IMR-90 (cell line): ENCODE measurements at regions not wholly inside any gene's neighbourhood (a gene's known extent, or its start where the extent isn't known, plus 50 kb on each side); places are given as distances from the start of the nearest gene placed in this dataset.

Experiments
- ATAC-seq: fragments of 200-7000 bp; cut with Tn5 transposase; 2 replicates; pipeline ENCODE4 v1.9.1; 2020; ENCODE audit warnings: low read depth, mild to moderate bottlenecking, moderate library complexity
- BruUV-seq: library from RNA; stranded (reverse); fragments of 400-500 nt; replicated peaks from 2 replicates; lab custom pipeline; 2021; lab: Mats Ljungman, UMichigan
- CTCF ChIA-PET: fragments of 300-600 bp; formaldehyde crosslinking; extraction: SDS; loops from one replicate; lab custom pipeline; 2021; ENCODE audit warnings: antibody characterized with exemption; lab: Yijun Ruan, JAX
- POLR2A ChIA-PET: fragments of 300-600 bp; sonication (Branson Sonifier 250); formaldehyde crosslinking; loops from one replicate; lab custom pipeline; 2022; ENCODE audit warnings: antibody characterized with exemption; ENCODE audit not compliant: unreplicated experiment; lab: Charles Lee
- DNase-seq: peaks from one replicate; pipeline ENCODE4 v3.0.0; 2013
- H2AFZ ChIP-seq: replicated peaks from 2 replicates; pipeline ENCODE3; 2013; ENCODE audit warnings: low read length, mild to moderate bottlenecking; ENCODE audit not compliant: poor library complexity
- H2AK5ac ChIP-seq: 2 replicates; pipeline ENCODE4 v1.6.1; 2013; ENCODE audit warnings: low read depth, low read length, inconsistent platforms
- H2AK9ac ChIP-seq: replicated peaks from 2 replicates; pipeline ENCODE3; 2013; ENCODE audit warnings: mild to moderate bottlenecking, low read depth, low read length, moderate library complexity; ENCODE audit not compliant: poor library complexity
- H2BK120ac ChIP-seq: 2 replicates; pipeline ENCODE4 v1.6.1; 2013; ENCODE audit warnings: low read depth, low read length, inconsistent platforms
- H2BK15ac ChIP-seq: 3 replicates; pipeline ENCODE4 v1.6.1; 2013; ENCODE audit warnings: low read depth, low read length, inconsistent platforms
- H2BK20ac ChIP-seq: 2 replicates; pipeline ENCODE4 v1.6.1; 2013; ENCODE audit warnings: low read depth, mild to moderate bottlenecking, inconsistent platforms, low read length, moderate library complexity
- H2BK5ac ChIP-seq: 2 replicates; pipeline ENCODE4 v1.6.1; 2013; ENCODE audit warnings: mild to moderate bottlenecking, low read depth, low read length, inconsistent platforms; ENCODE audit not compliant: poor library complexity, severe bottlenecking
- H3K14ac ChIP-seq: replicated peaks from 2 replicates; pipeline ENCODE4 v1.6.1; 2013; ENCODE audit warnings: low read depth, low read length, inconsistent platforms
- H3K18ac ChIP-seq: 2 replicates; pipeline ENCODE4 v1.6.1; 2013; ENCODE audit warnings: low read depth, low read length, control low read depth
- H3K23ac ChIP-seq: 2 replicates; pipeline ENCODE4 v1.6.1; 2013; ENCODE audit warnings: low read depth, low read length, inconsistent platforms
- H3K27ac ChIP-seq: 2 replicates; pipeline ENCODE4 v1.5.1; 2013; ENCODE audit warnings: mild to moderate bottlenecking, control low read depth, low read length; ENCODE audit not compliant: insufficient read depth
- H3K27me3 ChIP-seq: 2 replicates; pipeline ENCODE4 v1.6.1; 2013; ENCODE audit warnings: low read length; ENCODE audit not compliant: control insufficient read depth, insufficient read depth
- H3K36me3 ChIP-seq: 2 replicates; pipeline ENCODE4 v1.6.1; 2013; ENCODE audit warnings: low read length, mixed read lengths; ENCODE audit not compliant: control insufficient read depth, insufficient read depth
- H3K4ac ChIP-seq: 2 replicates; pipeline ENCODE4 v1.6.1; 2013; ENCODE audit warnings: low read depth, low read length, inconsistent platforms
- H3K4me1 ChIP-seq: 2 replicates; pipeline ENCODE4 v1.6.1; 2013; ENCODE audit warnings: low read length, mixed read lengths; ENCODE audit not compliant: control insufficient read depth, insufficient read depth
- H3K4me2 ChIP-seq: 2 replicates; pipeline ENCODE4 v1.6.1; 2013; ENCODE audit warnings: low read depth, mild to moderate bottlenecking, control low read depth, low read length, moderate library complexity
- H3K4me3 ChIP-seq: 2 replicates; pipeline ENCODE4 v1.5.1; 2013; ENCODE audit warnings: low read depth, mild to moderate bottlenecking, control low read depth, low read length, moderate library complexity; ENCODE audit not compliant: insufficient read depth
- H3K56ac ChIP-seq: 2 replicates; pipeline ENCODE4 v1.6.1; 2013; ENCODE audit warnings: low read length, inconsistent platforms; ENCODE audit not compliant: insufficient read depth; ENCODE audit errors: extremely low read depth
- H3K79me1 ChIP-seq, 2 experiments: 2 replicates each; pipeline ENCODE4 v1.6.1; 2013; ENCODE audit warnings: low read length in 2 of 2, inconsistent platforms in 1 of 2, low read depth in 1 of 2
- H3K9ac ChIP-seq: 2 replicates; pipeline ENCODE4 v1.6.1; 2013; ENCODE audit warnings: low read depth, low read length, control low read depth
- H3K9me1 ChIP-seq: 2 replicates; pipeline ENCODE4 v1.6.1; 2013; ENCODE audit warnings: low read length, inconsistent platforms; ENCODE audit not compliant: insufficient read depth
- H3K9me3 ChIP-seq: 2 replicates; pipeline ENCODE4 v1.6.1; 2013; ENCODE audit warnings: low read length; ENCODE audit not compliant: control insufficient read depth, insufficient read depth
- H4K20me1 ChIP-seq: 2 replicates; pipeline ENCODE4 v1.6.1; 2013; ENCODE audit warnings: low read length, inconsistent platforms; ENCODE audit not compliant: insufficient read depth
- H4K5ac ChIP-seq: 2 replicates; pipeline ENCODE4 v1.6.1; 2013; ENCODE audit warnings: mild to moderate bottlenecking, low read depth, low read length, control low read depth
- H4K8ac ChIP-seq, 2 experiments: 2 replicates each; pipeline ENCODE4 v1.6.1; 2013; ENCODE audit warnings: low read depth in 2 of 2, low read length in 2 of 2, control low read depth in 1 of 2, inconsistent platforms in 1 of 2
- H4K91ac ChIP-seq: 2 replicates; pipeline ENCODE4 v1.6.1; 2013; ENCODE audit warnings: low read depth, low read length, inconsistent platforms; ENCODE audit not compliant: insufficient read depth
- BHLHE40 ChIP-seq: fragments of 150-350 bp; IDR thresholded peaks from 2 replicates; pipeline ENCODE4 v1.6.1; 2016; ENCODE audit warnings: mild to moderate bottlenecking, low read depth, low read length
- CHD1 ChIP-seq: IDR thresholded peaks from 2 replicates; pipeline ENCODE4 v1.6.1; 2012; ENCODE audit warnings: low read depth, low read length, improper control_type of control experiment
- FOS ChIP-seq: fragments of 150-350 bp; IDR thresholded peaks from 2 replicates; pipeline ENCODE4 v1.6.1; 2016; ENCODE audit warnings: low read depth, low read length
- MAZ ChIP-seq: IDR thresholded peaks from 2 replicates; pipeline ENCODE4 v1.6.1; 2012; ENCODE audit warnings: low read depth, mild to moderate bottlenecking, low read length, improper control_type of control experiment, moderate library complexity, borderline replicate concordance
- MXI1 ChIP-seq: IDR thresholded peaks from 2 replicates; pipeline ENCODE4 v1.6.1; 2012; ENCODE audit warnings: low read depth, mild to moderate bottlenecking, low read length, moderate library complexity, borderline replicate concordance
- NFE2L2 ChIP-seq: fragments of 150-350 bp; IDR thresholded peaks from 2 replicates; pipeline ENCODE4 v1.6.1; 2016; ENCODE audit warnings: low read depth, mild to moderate bottlenecking, low read length
- RAD21 ChIP-seq: IDR thresholded peaks from 2 replicates; pipeline ENCODE4 v1.6.1; 2012; ENCODE audit warnings: low read length, improper control_type of control experiment
- RCOR1 ChIP-seq: IDR thresholded peaks from 2 replicates; pipeline ENCODE4 v1.6.1; 2012; ENCODE audit warnings: mild to moderate bottlenecking, low read length, improper control_type of control experiment; ENCODE audit not compliant: insufficient replicate concordance
- SMC3 ChIP-seq: fragments of 150-350 bp; IDR thresholded peaks from 2 replicates; pipeline ENCODE4 v1.6.1; 2016; ENCODE audit warnings: low read depth, mild to moderate bottlenecking, antibody characterized with exemption, low read length, moderate library complexity
- WGBS, 2 experiments: methylation state at CpG; one replicate each; pipeline versions ENCODE4 v1.1.5 to v1.1.7; 2013; ENCODE audit warnings: missing lambda C conversion rate in 2 of 2; ENCODE audit not compliant: insufficient read length in 1 of 2; ENCODE audit errors: extremely low coverage in 2 of 2; 5-methylcytosine and 5-hydroxymethylcytosine counted together
- dilution Hi-C: fragments of 300-500 bp; cut with HindIII; formaldehyde crosslinking; loops from one replicate; pipeline ENCODE4 v1.14.3; 2018; ENCODE audit warnings: low sequenced_read_pairs; ENCODE audit not compliant: unreplicated experiment
- in situ Hi-C: fragments of 300-500 bp; cut with MboI; formaldehyde crosslinking; loops from 3 replicates; pipeline ENCODE4 v1.14.3; 2019; ENCODE audit warnings: low sequenced_read_pairs, inconsistent platforms, mixed read lengths
- intact Hi-C: fragments of 100-400 bp; cut with micrococcal nuclease; formaldehyde crosslinking; loops from 2 replicates; pipeline ENCODE4 v1.10.0; 2022
- TF ChIP-seq, protein P1 (sequence below): fragments of 150-350 bp; IDR thresholded peaks from 2 replicates; pipeline ENCODE4 v1.6.1; 2016; ENCODE audit warnings: low read depth, mild to moderate bottlenecking, low read length, moderate library complexity, borderline replicate concordance
- TF ChIP-seq, protein P2 (sequence below): fragments of 150-350 bp; IDR thresholded peaks from 2 replicates; pipeline ENCODE4 v1.6.1; 2017; ENCODE audit warnings: mild to moderate bottlenecking, antibody characterized with exemption, low read length, low read depth
- TF ChIP-seq, protein P3 (sequence below): conservative IDR thresholded peaks from 2 replicates; pipeline ENCODE4 v1.5.1; 2012; ENCODE audit warnings: mild to moderate bottlenecking, low read depth, low read length, improper control_type of control experiment

DNA sequence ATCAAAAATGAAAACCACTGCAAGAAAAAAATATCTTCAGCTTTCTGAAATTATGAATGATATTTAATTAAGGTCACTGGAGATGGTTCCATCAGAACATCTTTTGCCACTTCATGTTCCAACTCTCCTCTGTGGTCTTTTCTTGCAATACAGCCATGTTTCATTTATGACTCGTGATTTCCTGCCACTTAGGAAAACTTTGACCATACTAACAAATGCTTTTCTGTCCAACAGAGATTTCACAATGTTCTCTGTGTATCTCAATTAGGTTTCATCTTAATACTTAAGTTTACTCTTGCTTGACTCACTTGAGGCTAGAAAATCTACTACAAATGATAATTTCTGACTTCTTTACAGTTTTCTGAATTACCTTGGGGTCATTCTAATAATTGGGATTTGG lies 330.9 kb downstream of the CXXC4 start:
- no CpG with 5 or more reads among the region's 1 CpG for WGBS, 2 experiments
- Histone ChIP-seq H3K9ac (no peak overlapping the region), H3K4me2 (no peak overlapping the region), H3K36me3 (no peaks in the 10 kb centered on the region), H4K91ac (no peak overlapping the region), H3K9me3 (0 out of 2 replicates have a peak, but pooled peaks cover 2% of the 10 kb centered on the region), H4K8ac (no peak overlapping the region), H2AFZ (no peak overlapping the region), H3K79me1 (no peaks in the 10 kb centered on the region), H3K4ac (no peak overlapping the region), H3K9me1 (no peaks in the 10 kb centered on the region), H2BK120ac (no peak overlapping the region), H2AK9ac (no peak overlapping the region), H2AK5ac (no peak overlapping the region), H3K18ac (no peak overlapping the region), H3K56ac (no peak overlapping the region), H3K4me1 (no peaks in the 10 kb centered on the region), H3K4me3 (no peak overlapping the region), H4K20me1 (no peaks in the 10 kb centered on the region), H3K27ac (no peak overlapping the region), H3K14ac (no peak overlapping the region), H3K27me3 (no peaks in the 10 kb centered on the region), H2BK20ac (no peak overlapping the region), H2BK15ac (no peak overlapping the region), H3K23ac (no peak overlapping the region), H2BK5ac (no peak overlapping the region), H4K5ac (no peak overlapping the region)
- intact Hi-C loops (no loop called here), dilution Hi-C loops (no loop called here), in situ Hi-C loops (no loop called here)
- BruUV-seq: no TSS peak
- ATAC-seq (no peak), DNase-seq (no peak)
- CTCF ChIA-PET: no interaction called here
- no peak for TF ChIP-seq FOS
- TF ChIP-seq CHD1: no peak
- TF ChIP-seq, protein P1, sequence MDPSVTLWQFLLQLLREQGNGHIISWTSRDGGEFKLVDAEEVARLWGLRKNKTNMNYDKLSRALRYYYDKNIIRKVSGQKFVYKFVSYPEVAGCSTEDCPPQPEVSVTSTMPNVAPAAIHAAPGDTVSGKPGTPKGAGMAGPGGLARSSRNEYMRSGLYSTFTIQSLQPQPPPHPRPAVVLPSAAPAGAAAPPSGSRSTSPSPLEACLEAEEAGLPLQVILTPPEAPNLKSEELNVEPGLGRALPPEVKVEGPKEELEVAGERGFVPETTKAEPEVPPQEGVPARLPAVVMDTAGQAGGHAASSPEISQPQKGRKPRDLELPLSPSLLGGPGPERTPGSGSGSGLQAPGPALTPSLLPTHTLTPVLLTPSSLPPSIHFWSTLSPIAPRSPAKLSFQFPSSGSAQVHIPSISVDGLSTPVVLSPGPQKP: no peak
- TF ChIP-seq BHLHE40: no peak
- TF ChIP-seq SMC3: no peak
- no peak for TF ChIP-seq MXI1
- TF ChIP-seq NFE2L2: no peak
- TF ChIP-seq RAD21: no peak
- TF ChIP-seq, protein P2, sequence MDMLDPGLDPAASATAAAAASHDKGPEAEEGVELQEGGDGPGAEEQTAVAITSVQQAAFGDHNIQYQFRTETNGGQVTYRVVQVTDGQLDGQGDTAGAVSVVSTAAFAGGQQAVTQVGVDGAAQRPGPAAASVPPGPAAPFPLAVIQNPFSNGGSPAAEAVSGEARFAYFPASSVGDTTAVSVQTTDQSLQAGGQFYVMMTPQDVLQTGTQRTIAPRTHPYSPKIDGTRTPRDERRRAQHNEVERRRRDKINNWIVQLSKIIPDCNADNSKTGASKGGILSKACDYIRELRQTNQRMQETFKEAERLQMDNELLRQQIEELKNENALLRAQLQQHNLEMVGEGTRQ: no peak
- no peak for TF ChIP-seq MAZ
- TF ChIP-seq, protein P3, sequence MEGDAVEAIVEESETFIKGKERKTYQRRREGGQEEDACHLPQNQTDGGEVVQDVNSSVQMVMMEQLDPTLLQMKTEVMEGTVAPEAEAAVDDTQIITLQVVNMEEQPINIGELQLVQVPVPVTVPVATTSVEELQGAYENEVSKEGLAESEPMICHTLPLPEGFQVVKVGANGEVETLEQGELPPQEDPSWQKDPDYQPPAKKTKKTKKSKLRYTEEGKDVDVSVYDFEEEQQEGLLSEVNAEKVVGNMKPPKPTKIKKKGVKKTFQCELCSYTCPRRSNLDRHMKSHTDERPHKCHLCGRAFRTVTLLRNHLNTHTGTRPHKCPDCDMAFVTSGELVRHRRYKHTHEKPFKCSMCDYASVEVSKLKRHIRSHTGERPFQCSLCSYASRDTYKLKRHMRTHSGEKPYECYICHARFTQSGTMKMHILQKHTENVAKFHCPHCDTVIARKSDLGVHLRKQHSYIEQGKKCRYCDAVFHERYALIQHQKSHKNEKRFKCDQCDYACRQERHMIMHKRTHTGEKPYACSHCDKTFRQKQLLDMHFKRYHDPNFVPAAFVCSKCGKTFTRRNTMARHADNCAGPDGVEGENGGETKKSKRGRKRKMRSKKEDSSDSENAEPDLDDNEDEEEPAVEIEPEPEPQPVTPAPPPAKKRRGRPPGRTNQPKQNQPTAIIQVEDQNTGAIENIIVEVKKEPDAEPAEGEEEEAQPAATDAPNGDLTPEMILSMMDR: no peak
- no peak for TF ChIP-seq RCOR1
- POLR2A ChIA-PET: no interaction called here
